Mucosa of descending colon (tissue), 3 donors: ENCODE measurements at regions not wholly inside any gene's neighbourhood (a gene's known extent, or its start where the extent isn't known, plus 50 kb on each side); places are given as distances from the start of the nearest gene placed in this dataset.
"Not testable (repeated sequence)": the region's sequence is repeated elsewhere in the genome, so short reads cannot be mapped to it uniquely, and the experiment has no call there.

Source experiments
- ATAC-seq: fragments of 200-7000 bp; cut with Tn5 transposase; one replicate; pipeline ENCODE4 v1.9.1; 2020; ENCODE audit warnings: mild to moderate bottlenecking, moderate library complexity
- DNase-seq, 3 donors: peaks; one replicate each; pipeline ENCODE4 v3.0.0-alpha.2; 2020
- H3K36me3 ChIP-seq: fragments of 200-600 bp; one replicate; pipeline ENCODE4 v1.8.0; 2021; ENCODE audit warnings: low read depth, mild to moderate bottlenecking
- H3K4me1 ChIP-seq: fragments of 200-600 bp; one replicate; pipeline ENCODE4 v1.8.0; 2021; ENCODE audit warnings: low read depth, mild to moderate bottlenecking
- H3K4me3 ChIP-seq: fragments of 200-600 bp; one replicate; pipeline ENCODE4 v1.8.0; 2021; ENCODE audit warnings: mild to moderate bottlenecking
- H3K9me3 ChIP-seq: fragments of 200-600 bp; one replicate; pipeline ENCODE4 v1.8.0; 2021; ENCODE audit warnings: mild to moderate bottlenecking
- intact Hi-C, 2 donors: fragments of 100-400 bp; cut with DNase I in 1 of 2; cut with micrococcal nuclease in 1 of 2; formaldehyde crosslinking; loops; one replicate each; pipeline versions ENCODE4 v1.11.0 to v1.11.1; 2022; cut with DNase I, micrococcal nuclease
- TF ChIP-seq, protein P1 (sequence below): fragments of 200-600 bp; IDR thresholded peaks from one replicate; pipeline ENCODE4 v1.8.0; 2022; ENCODE audit warnings: antibody characterized with exemption, mild to moderate bottlenecking
- donor health status: DM: no; HTN: no; CAD: no; lungs with moderate emphysema.
- donor health status: DM: no; HTN: no; CAD: no.
- donor health status: DM: no; HTN: yes; CAD: no.

DNA sequence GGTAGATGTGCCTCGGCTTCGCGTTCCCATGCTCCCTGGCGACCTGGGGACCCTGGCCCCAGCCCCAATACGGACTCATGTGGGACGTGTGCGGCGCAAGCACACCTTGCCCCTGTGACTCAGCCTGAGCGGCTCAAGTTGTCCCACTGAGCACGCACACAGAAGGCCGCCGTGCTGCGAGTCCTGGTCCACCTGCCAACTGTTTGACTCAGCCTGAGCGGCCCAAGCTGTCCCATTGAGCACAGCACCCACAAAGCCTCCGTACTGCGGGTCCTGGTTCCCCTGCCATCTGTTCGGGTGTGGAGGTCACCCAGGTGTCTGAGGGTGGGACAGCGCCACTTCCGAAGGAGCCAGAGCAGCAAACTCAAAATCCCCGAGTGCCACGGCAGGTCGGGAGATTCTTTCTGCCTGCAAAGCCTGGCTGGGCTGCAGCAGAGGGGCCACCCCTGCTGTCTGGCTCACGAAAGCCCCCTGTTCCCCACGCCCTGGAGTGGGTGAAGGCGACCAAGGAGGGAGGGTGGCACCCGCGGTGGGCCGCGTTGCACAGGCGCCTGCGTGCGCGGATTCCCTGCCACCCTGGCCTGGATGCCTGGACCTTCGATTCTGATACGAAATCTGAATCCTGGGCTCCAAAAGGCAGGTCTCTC is 362.6 kb upstream of the DEFB115 start:
- H3K4me1 ChIP-seq, H3K4me3 ChIP-seq, H3K36me3 ChIP-seq, intact Hi-C loops, DNase-seq, ATAC-seq: not testable (repeated sequence)
- H3K9me3 ChIP-seq, result peaks cover 17% of the 10 kb centered on the region

DNA sequence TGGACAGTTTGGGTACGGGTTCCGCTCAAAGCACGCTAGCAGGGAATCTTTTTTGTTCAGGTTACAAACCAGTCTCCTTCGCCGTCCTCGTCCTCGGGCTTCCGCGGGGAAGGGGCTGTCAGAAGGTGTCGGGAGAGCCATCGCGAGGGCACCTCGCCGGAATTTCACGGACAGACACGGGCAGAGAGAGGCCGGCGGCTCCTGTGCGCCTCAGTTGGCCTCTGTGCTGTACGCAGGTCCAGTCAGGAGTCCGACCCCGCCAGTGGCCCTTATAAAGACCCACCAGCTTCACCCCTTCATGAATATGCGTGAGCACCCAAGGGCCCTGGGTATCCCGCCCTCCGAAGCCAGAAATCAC is 362.1 kb upstream of the DEFB115 start:
- peaks cover 20% of the 10 kb centered on the region for H3K9me3 ChIP-seq
- intact Hi-C loops, H3K4me3 ChIP-seq, DNase-seq, H3K4me1 ChIP-seq, ATAC-seq, H3K36me3 ChIP-seq: not testable (repeated sequence)

DNA sequence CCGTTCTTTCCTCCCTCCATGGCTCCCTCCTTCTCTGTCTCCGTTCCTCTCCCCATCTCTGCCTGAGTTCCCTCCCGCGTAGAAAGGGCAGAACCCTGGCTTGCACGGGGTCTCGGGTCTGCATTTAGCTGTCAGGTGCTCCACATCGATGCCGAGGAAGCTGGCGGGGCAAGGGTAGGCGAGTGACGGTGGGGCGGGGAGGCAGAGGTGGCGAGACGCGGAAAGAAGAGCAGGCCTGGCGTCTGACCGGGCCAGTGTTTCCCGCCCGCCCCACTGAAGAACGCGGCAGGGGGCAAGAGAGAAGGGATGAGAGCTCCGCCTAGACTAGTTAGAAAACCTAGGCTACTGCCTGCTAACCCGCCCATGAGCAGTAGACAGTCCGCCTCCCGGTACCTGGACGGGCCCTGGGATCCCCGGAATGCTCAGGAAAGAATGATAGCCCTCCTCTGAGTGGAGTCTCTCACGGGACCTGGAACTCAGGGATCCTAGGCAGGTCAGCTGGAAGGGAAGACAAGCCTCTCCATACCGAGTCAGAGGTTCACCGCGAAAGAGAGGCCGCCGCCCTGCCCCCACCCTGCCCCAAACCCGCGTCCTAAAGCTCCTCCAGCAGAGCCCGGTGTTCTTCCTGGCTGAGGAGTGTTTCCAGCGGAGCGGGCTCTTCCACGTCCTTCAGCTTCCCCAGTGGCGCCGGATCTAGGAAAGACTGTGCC is 357.9 kb upstream of the DEFB115 start:
- intact Hi-C loops, H3K4me3 ChIP-seq, H3K36me3 ChIP-seq, ATAC-seq, H3K4me1 ChIP-seq: not testable (repeated sequence)
- H3K9me3 ChIP-seq, result peaks cover 22% of the 10 kb centered on the region
- DNase-seq, result peak in 1 of 3 donors; percentile 7

DNA sequence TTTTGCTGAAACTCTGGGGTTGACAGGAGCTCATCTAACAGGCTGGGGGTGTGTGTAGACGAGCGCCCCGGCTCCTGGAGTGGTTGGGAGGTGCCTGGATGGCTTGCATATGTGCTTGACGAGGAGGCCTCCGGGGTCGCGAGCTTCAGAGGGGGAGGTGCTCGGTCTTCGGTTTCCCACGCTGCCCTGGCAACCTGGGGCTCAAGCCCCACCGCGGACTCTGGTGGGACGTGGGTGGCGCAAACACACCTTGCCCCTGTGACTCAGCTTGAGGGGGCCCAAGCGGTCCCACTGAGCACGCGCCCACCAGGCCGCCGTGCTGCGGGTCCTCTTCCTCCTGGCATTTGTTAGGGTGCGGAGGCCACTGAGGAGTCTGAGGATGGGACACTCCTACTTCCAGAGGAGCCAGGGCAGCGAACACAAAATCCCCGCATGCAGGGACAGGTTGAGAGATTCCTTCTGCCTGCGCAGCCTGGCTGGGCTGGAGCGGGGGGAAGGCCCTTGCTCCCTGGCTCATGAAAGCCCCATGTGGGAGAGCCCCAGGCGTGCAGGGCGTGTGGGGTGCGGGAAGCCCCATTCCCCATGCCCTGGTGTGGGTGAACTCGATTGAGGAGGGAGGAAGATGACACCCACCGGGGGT is 357.3 kb upstream of the DEFB115 start:
- ATAC-seq, DNase-seq, H3K4me1 ChIP-seq, H3K36me3 ChIP-seq, intact Hi-C loops, H3K4me3 ChIP-seq: not testable (repeated sequence)
- peaks cover 20% of the 10 kb centered on the region for H3K9me3 ChIP-seq

DNA sequence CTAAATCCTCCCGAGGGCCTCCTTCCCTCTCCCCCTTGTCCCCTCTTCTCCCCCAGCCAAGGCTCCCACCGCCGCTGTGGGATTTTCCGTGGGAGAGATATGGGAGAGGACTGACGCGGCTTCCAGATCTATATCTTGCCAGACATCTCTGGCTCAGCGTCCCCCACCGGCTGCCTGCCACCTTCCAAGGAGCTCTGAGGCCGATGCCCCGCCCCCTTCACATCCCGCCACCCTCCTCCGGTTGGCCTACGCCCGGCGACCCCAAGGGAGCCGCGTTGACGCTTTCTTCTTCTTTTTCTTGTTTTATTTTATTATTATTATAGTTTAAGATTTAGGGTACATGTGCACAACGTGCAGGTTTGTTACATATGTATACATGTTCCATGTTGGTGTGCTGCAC is 352.2 kb upstream of the DEFB115 start:
- H3K36me3 ChIP-seq, ATAC-seq, H3K4me1 ChIP-seq, H3K4me3 ChIP-seq, intact Hi-C loops, DNase-seq: not testable (repeated sequence)
- H3K9me3 ChIP-seq, result peaks cover 34% of the 10 kb centered on the region

DNA sequence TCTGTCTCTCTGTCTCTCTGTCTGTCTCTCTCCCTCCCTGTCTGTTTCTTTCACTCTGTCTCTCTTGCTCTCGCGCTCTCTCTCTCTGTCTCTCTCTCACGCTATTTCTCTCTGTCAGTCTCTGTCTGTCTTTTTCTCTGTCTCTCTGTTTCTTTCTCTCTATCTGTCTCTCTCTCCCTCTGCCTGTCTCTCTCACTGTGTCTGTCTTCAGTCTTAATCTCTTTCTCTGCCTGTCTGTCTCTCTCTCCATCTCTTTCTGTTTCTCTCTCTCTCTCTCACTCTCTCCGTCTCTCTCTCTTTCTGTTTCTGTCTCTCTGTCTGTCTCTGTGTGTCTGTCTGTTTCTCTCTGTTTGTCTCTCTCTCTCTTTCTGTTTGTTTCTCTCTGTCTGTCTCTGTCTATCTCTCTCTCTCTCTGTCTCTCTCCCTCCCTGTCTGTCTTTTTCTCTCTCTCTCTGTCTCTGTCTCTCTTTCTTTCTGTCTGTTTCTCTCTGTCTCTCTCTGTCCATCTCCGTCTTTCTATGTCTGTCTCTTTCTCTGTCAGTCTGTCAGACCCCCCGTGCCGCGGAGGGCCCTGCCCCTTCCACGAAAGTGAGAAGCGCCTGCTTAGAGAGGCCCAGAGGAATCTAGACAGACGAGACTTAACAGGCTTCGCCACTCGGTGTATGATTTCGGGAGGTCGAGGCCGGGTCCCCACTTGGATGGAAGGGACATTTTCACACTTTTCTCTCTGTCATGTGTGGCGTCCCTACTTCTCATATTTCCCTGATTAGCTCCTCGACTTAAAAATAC is 346.3 kb upstream of the DEFB115 start:
- Histone ChIP-seq H3K36me3 (no peaks in the 10 kb centered on the region), H3K9me3 (peaks cover 29% of the 10 kb centered on the region), H3K4me3 (no peak overlapping the region), H3K4me1 (no peaks in the 10 kb centered on the region)
- TF ChIP-seq, protein P1, sequence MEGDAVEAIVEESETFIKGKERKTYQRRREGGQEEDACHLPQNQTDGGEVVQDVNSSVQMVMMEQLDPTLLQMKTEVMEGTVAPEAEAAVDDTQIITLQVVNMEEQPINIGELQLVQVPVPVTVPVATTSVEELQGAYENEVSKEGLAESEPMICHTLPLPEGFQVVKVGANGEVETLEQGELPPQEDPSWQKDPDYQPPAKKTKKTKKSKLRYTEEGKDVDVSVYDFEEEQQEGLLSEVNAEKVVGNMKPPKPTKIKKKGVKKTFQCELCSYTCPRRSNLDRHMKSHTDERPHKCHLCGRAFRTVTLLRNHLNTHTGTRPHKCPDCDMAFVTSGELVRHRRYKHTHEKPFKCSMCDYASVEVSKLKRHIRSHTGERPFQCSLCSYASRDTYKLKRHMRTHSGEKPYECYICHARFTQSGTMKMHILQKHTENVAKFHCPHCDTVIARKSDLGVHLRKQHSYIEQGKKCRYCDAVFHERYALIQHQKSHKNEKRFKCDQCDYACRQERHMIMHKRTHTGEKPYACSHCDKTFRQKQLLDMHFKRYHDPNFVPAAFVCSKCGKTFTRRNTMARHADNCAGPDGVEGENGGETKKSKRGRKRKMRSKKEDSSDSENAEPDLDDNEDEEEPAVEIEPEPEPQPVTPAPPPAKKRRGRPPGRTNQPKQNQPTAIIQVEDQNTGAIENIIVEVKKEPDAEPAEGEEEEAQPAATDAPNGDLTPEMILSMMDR, result no peak
- DNase-seq, result no peak
- intact Hi-C loops, result no loop called here
- ATAC-seq, result no peak

DNA sequence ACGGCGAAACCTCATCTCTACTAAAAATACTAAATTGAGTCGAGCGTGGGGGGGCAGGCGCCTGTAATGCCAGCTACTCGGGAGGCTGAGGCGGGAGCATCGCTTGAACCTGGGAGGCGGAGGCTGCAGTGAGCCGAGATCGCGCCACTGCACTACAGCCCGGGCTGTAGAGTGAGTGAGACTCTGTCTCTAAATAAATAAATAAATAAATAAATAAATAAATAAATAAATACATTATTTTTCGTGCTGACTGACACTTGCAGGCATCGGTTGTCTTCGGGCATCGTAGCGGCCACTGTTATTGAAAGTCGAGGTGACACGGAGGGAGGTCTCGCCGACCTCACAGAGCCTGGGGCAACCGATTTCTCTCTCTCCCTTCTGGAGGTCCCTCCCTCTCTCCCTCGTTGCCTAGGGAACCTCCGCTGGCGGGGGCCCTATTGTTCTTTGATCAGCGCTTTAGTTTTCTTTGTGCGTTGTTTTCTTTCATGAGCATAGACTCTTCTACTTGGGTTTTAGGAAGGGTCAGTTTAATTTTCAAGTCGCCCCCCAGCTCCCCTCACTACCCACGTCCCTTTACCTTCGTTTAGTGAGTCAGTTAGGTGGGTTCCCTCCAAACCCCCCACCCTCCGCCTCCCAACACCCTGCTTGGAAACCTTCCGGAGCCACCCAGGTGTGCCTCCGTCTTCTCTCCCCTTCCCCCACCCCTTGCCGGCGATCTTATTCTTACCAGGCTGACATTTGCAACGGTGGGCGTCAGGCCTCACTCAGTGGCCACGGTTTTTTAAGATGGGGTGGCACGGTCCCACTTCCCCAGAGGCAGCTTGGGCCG is 345.4 kb upstream of the DEFB115 start:
- H3K36me3 ChIP-seq, H3K4me1 ChIP-seq, H3K4me3 ChIP-seq, intact Hi-C loops, DNase-seq, ATAC-seq: not testable (repeated sequence)
- peaks cover 30% of the 10 kb centered on the region for H3K9me3 ChIP-seq

DNA sequence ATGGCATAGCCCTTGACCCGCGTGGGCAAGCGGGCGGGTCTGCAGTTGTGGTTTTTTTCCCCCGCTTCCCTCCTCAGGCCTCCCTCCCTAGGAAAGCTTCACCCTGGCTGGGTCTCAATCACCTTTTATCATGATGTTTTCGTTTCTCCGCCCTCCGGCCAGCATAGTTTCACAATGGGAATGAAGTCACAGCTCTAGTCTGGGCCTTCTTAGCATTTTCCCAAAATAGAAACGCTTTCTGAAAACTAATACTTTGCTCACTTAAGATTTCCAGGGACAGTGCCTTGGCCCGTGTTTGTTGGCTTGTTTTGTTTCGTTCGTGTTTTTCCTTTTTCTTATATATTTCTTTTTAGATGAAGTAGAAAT is 344.8 kb upstream of the DEFB115 start:
- H3K4me3 ChIP-seq, H3K36me3 ChIP-seq, intact Hi-C loops, ATAC-seq, DNase-seq, H3K4me1 ChIP-seq: not testable (repeated sequence)
- peaks cover 26% of the 10 kb centered on the region for H3K9me3 ChIP-seq

DNA sequence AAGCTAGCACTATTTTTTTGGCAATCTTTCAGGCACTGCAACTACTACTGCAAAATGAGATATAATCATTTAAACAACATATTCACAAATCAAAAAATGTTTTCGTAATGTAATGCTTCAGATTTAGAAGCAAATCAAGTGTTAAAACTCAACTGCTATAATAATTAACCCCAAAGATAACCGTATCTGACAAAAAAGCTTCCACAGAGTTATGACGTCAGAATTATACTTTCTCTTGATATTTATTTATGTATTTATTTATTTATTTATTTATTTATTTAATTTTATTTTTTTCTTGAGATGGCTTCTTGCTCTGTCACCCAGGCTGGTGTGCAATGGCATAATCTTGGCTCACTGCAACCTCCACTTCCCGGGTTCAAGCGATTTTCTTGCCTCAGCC is 341.1 kb upstream of the DEFB115 start:
- ATAC-seq, DNase-seq, intact Hi-C loops, H3K4me1 ChIP-seq, H3K36me3 ChIP-seq, H3K4me3 ChIP-seq: not testable (repeated sequence)
- H3K9me3 ChIP-seq, result peaks cover 39% of the 10 kb centered on the region
